ENCODE measurements at regions not wholly inside any gene's neighbourhood (a gene's known extent, or its start where the extent isn't known, plus 50 kb on each side); places are given as distances from the start of the nearest gene placed in this dataset.
"Not testable (repeated sequence)": the region's sequence is repeated elsewhere in the genome, so short reads cannot be mapped to it uniquely, and the experiment has no call there.

- ChIA-PET POLR2A (no interaction called here), CTCF (no interaction called here)
- no peak for TF ChIP-seq CTCF (IDR thresholded peaks at IDR 0.05; ENCODE audit: control extremely low read depth, extremely low read depth, low read depth, missing control alignments)
- no peak for DNase-seq (ENCODE audit: extremely low spot score)
These were observed 1346.8 kb upstream of the GJE1 start for GRCh38 chr6:140785926-140786325.

- ChIA-PET CTCF (no interaction called here), POLR2A (no interaction called here)
These were observed 1348.2 kb upstream of the GJE1 start for GRCh38 chr6:140784573-140784972.

GRCh38 chr6:140783504-140783903, 1349.2 kb upstream of the GJE1 start:
- DNase-seq (ENCODE audit: extremely low spot score); CTCF ChIA-PET; POLR2A ChIA-PET: not testable (repeated sequence)

More at GRCh38 chr6:140784573-140784972, 1348.2 kb upstream of the GJE1 start:
- TF ChIP-seq CTCF (IDR thresholded peaks at IDR 0.05; ENCODE audit: control extremely low read depth, extremely low read depth, low read depth, missing control alignments), result no peak
- DNase-seq (ENCODE audit: extremely low spot score), result no peak

GRCh38 chr6:140782941-140783340, 1349.8 kb upstream of the GJE1 start:
- CTCF ChIA-PET, result no interaction called here

GRCh38 chr6:140779991-140780596, 1352.6 kb upstream of the GJE1 start:
- ChIA-PET POLR2A (no interaction called here), CTCF (interaction anchor here (1.1 to 1.4 kb wide), 2 partner anchors 11 to 45 kb away, joined by 3 read pairs; no protein-coding TSS in a partner anchor)
- DNase-seq (ENCODE audit: extremely low spot score), result no peak
- no peak for TF ChIP-seq CTCF (IDR thresholded peaks at IDR 0.05; ENCODE audit: control extremely low read depth, extremely low read depth, low read depth, missing control alignments)

More at GRCh38 chr6:140782941-140783340, 1349.8 kb upstream of the GJE1 start:
- DNase-seq (ENCODE audit: extremely low spot score), result no peak
- POLR2A ChIA-PET, result no interaction called here
- TF ChIP-seq CTCF (IDR thresholded peaks at IDR 0.05; ENCODE audit: control extremely low read depth, extremely low read depth, low read depth, missing control alignments), result no peak

GRCh38 chr6:140779341-140779740, 1353.4 kb upstream of the GJE1 start:
- no peak for DNase-seq (ENCODE audit: extremely low spot score)
- TF ChIP-seq CTCF (IDR thresholded peaks at IDR 0.05; ENCODE audit: control extremely low read depth, extremely low read depth, low read depth, missing control alignments), result no peak
- POLR2A ChIA-PET, result no interaction called here
- CTCF ChIA-PET, result interaction anchor here (1.1 kb wide), 1 partner anchor 46 kb away, joined by 3 read pairs; no protein-coding TSS in a partner anchor

GRCh38 chr6:140777780-140778179, 1354.9 kb upstream of the GJE1 start:
- TF ChIP-seq CTCF (IDR thresholded peaks at IDR 0.05; ENCODE audit: control extremely low read depth, extremely low read depth, low read depth, missing control alignments), result no peak
- ChIA-PET POLR2A (no interaction called here), CTCF (no interaction called here)
- DNase-seq (ENCODE audit: extremely low spot score), result no peak
